Erythroblast (primary cell): ENCODE measurements at regions not wholly inside any gene's neighbourhood (a gene's known extent, or its start where the extent isn't known, plus 50 kb on each side); places are given as distances from the start of the nearest gene placed in this dataset.

Source experiments
- GATA1 ChIP-seq: IDR thresholded peaks from 2 replicates; pipeline ENCODE4 v1.6.1; 2011; ENCODE audit warnings: low read depth, mild to moderate bottlenecking, control low read depth, low read length, moderate library complexity
- POLR2A ChIP-seq: IDR thresholded peaks from 2 replicates; pipeline ENCODE4 v1.6.1; 2011; ENCODE audit warnings: mild to moderate bottlenecking, low read length

DNA sequence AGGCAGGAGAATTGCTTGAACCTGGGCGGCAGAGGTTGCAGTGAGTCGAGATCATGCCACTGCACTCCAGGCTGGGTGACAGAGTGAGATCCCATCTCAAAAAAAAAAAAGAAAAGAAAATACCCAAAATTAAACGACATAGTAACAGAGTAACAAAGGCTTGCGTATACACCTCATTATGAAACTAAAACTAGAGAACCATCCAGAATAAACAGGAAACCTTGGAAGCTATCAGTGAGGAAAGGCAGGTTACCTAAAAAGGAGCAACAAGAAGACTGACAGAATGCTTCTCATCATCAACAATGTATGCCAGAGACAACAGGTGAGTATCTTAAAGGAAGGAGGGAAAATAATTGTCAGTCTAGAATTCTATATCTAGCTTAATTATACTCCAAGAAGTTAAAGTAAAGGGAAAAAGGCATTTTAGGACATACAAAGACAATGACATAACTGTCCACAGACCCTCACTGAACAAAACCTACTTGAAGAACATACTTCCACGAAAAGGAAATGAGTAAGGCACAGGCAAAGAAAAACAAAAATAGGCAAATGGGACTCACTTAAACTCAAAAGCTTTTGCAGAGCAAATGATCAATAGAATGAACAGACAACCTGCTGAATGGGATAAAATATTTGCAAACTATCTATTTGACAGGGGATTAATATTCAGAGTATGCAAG lies 64.1 kb upstream of the NT5E start:
- TF ChIP-seq POLR2A (no peak), GATA1 (no peak)
